ENCODE measurements at regions not wholly inside any gene's neighbourhood (a gene's known extent, or its start where the extent isn't known, plus 50 kb on each side); places are given as distances from the start of the nearest gene placed in this dataset.

DNA sequence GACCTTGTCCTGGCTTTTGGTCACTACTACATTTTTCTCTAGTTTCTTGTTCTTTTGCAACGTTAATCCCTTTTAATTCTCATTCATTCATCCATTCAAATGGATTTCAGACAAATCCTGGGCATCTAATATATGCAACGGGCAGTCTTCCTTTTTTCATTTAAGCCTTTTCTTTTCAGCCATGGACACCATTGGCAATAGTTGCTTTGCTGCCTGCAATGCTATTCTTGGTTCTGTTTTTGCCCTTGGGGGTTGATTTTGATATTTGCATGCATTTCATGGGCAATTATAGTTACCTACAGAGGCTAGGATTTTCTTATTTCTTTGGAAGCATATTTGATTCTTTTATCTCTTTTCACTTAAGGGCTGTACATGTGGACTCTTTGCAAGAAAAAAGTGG lies 180.5 kb upstream of the ARX start:
- H3K36me3 ChIP-seq (replicated peaks in 1 of 2; ENCODE audit: control insufficient read depth in 2 of 2, insufficient read depth in 2 of 2, low read length in 2 of 2), result no peaks in the 10 kb centered on the region
- no peak overlapping the region for H3K4me3 ChIP-seq (ENCODE audit: low read length in 2 of 2)
- H2AFZ ChIP-seq (ENCODE audit: low read length), result no peak overlapping the region
- no peaks in the 10 kb centered on the region for H3K79me1 ChIP-seq (ENCODE audit: low read depth, low read length)
- no peak overlapping the region for H2BK5ac ChIP-seq (ENCODE audit: low read length)
- H2AK5ac ChIP-seq (ENCODE audit: low read depth, low read length), result no peak overlapping the region
- H3K9me3 ChIP-seq (replicated peaks in 1 of 2; ENCODE audit: control insufficient read depth in 2 of 2, insufficient read depth in 1 of 2, low read depth in 1 of 2, low read length in 2 of 2), result no peaks in the 10 kb centered on the region
- DNase-seq (ENCODE audit: low spot score), result no peak
- no peak overlapping the region for H3K27ac ChIP-seq (replicated peaks; ENCODE audit: low read length)
- no peaks in the 10 kb centered on the region for H3K4me1 ChIP-seq (ENCODE audit: control insufficient read depth in 2 of 2, insufficient read depth in 1 of 2, low read depth in 1 of 2, low read length in 2 of 2)
- no peak overlapping the region for H2BK12ac ChIP-seq (ENCODE audit: low read length)
- H3K4ac ChIP-seq (ENCODE audit: low read length), result no peak overlapping the region
- H3K27me3 ChIP-seq (ENCODE audit: control insufficient read depth in 3 of 3, insufficient read depth in 3 of 3, low read depth in 1 of 3, low read length in 3 of 3), result no peaks in the 10 kb centered on the region
- no peak overlapping the region for H3K14ac ChIP-seq (ENCODE audit: low read length)
- no peak overlapping the region for H3K4me2 ChIP-seq (ENCODE audit: insufficient read depth, low read length, poor library complexity, severe bottlenecking)
- H2BK120ac ChIP-seq (ENCODE audit: low read depth, low read length), result no peak overlapping the region
- no peak overlapping the region for H3K9ac ChIP-seq (ENCODE audit: low read depth, low read length, poor library complexity)
- H3K23ac ChIP-seq (ENCODE audit: low read depth, low read length, poor library complexity), result no peak overlapping the region
- WGBS, 2 donors (ENCODE audit: extremely low coverage in 2 of 2, insufficient read length in 2 of 2, insufficient replicate concordance in 1 of 2), result no CpG with 5 or more reads among the region's 2 CpGs
- no peak overlapping the region for H3K18ac ChIP-seq (ENCODE audit: low read length)
- no peak overlapping the region for H4K91ac ChIP-seq (ENCODE audit: low read depth, low read length, poor library complexity)
- no peak overlapping the region for H2BK15ac ChIP-seq (ENCODE audit: low read length)
- H4K8ac ChIP-seq (ENCODE audit: low read depth, low read length), result no peak overlapping the region

DNA sequence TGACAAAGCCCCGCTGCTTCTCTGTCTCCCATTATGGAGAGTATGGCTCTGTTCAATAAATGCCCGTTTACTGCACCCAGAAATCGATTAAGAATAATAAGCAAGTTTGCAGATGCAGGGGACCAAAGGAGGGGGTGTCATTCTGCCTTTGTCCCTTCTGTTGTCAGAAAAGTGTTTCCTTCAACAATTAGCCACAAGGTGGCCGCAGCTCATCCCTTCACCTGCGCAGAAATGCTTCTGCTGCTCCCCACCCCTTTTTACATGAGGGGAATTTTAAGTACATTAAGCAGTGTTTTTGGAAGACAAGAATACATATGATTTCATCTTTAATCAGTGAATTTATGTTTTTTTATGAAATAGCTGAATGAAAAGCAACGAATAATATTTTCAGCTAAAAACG lies 175.6 kb upstream of the ARX start:
- Histone ChIP-seq H3K27ac (replicated peaks; ENCODE audit: low read length) (no peak overlapping the region), H3K4me3 (ENCODE audit: low read length in 2 of 2) (no peak overlapping the region), H2AFZ (ENCODE audit: low read length) (no peak overlapping the region), H4K8ac (ENCODE audit: low read depth, low read length) (no peak overlapping the region), H3K4ac (ENCODE audit: low read length) (no peak overlapping the region), H3K4me1 (ENCODE audit: control insufficient read depth in 2 of 2, insufficient read depth in 1 of 2, low read depth in 1 of 2, low read length in 2 of 2) (no peaks in the 10 kb centered on the region), H3K36me3 (replicated peaks in 1 of 2; ENCODE audit: control insufficient read depth in 2 of 2, insufficient read depth in 2 of 2, low read length in 2 of 2) (no peaks in the 10 kb centered on the region), H2AK5ac (ENCODE audit: low read depth, low read length) (no peak overlapping the region), H3K23ac (ENCODE audit: low read depth, low read length, poor library complexity) (no peak overlapping the region), H2BK120ac (ENCODE audit: low read depth, low read length) (no peak overlapping the region), H3K9me3 (replicated peaks in 1 of 2; ENCODE audit: control insufficient read depth in 2 of 2, insufficient read depth in 1 of 2, low read depth in 1 of 2, low read length in 2 of 2) (no peaks in the 10 kb centered on the region), H2BK12ac (ENCODE audit: low read length) (no peak overlapping the region), H3K4me2 (ENCODE audit: insufficient read depth, low read length, poor library complexity, severe bottlenecking) (no peak overlapping the region), H4K91ac (ENCODE audit: low read depth, low read length, poor library complexity) (no peak overlapping the region), H3K9ac (ENCODE audit: low read depth, low read length, poor library complexity) (no peak overlapping the region), H3K27me3 (ENCODE audit: control insufficient read depth in 3 of 3, insufficient read depth in 3 of 3, low read depth in 1 of 3, low read length in 3 of 3) (no peaks in the 10 kb centered on the region), H2BK15ac (ENCODE audit: low read length) (no peak overlapping the region), H3K14ac (ENCODE audit: low read length) (no peak overlapping the region), H3K18ac (ENCODE audit: low read length) (no peak overlapping the region), H2BK5ac (ENCODE audit: low read length) (no peak overlapping the region), H3K79me1 (ENCODE audit: low read depth, low read length) (no peaks in the 10 kb centered on the region)
- no peak for DNase-seq (ENCODE audit: low spot score)
- no CpG with 5 or more reads among the region's 7 CpGs for WGBS, 2 donors (ENCODE audit: extremely low coverage in 2 of 2, insufficient read length in 2 of 2, insufficient replicate concordance in 1 of 2)

DNA sequence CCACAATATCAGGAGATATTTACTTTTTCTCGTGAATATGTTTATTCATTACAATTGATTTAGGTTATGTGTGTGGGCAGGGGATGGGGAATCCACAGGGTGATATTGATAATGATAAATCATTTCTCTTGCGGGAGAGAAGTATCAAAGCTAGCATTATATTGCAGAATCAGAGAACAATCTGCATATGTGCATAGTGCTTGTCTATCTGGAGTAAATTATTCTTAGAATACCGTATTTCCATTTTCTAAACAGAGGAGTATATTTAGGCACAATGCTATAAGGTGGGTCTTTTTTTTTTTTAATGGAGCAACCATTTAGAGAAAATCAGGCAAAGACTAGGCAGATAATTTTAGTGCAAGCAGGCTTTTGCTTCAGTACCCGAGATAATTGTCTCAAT lies 166.0 kb upstream of the ARX start:
- Histone ChIP-seq H4K8ac (ENCODE audit: low read depth, low read length) (no peak overlapping the region), H3K36me3 (replicated peaks in 1 of 2; ENCODE audit: control insufficient read depth in 2 of 2, insufficient read depth in 2 of 2, low read length in 2 of 2) (no peaks in the 10 kb centered on the region), H2BK12ac (ENCODE audit: low read length) (no peak overlapping the region), H3K18ac (ENCODE audit: low read length) (no peak overlapping the region), H3K27me3 (ENCODE audit: control insufficient read depth in 3 of 3, insufficient read depth in 3 of 3, low read depth in 1 of 3, low read length in 3 of 3) (no peaks in the 10 kb centered on the region), H2AK5ac (ENCODE audit: low read depth, low read length) (no peak overlapping the region), H2AFZ (ENCODE audit: low read length) (no peak overlapping the region), H2BK5ac (ENCODE audit: low read length) (no peak overlapping the region), H3K4me2 (ENCODE audit: insufficient read depth, low read length, poor library complexity, severe bottlenecking) (no peak overlapping the region), H3K9me3 (replicated peaks in 1 of 2; ENCODE audit: control insufficient read depth in 2 of 2, insufficient read depth in 1 of 2, low read depth in 1 of 2, low read length in 2 of 2) (no peaks in the 10 kb centered on the region), H3K4me1 (ENCODE audit: control insufficient read depth in 2 of 2, insufficient read depth in 1 of 2, low read depth in 1 of 2, low read length in 2 of 2) (no peaks in the 10 kb centered on the region), H3K79me1 (ENCODE audit: low read depth, low read length) (no peaks in the 10 kb centered on the region), H3K4ac (ENCODE audit: low read length) (no peak overlapping the region), H2BK120ac (ENCODE audit: low read depth, low read length) (no peak overlapping the region), H3K27ac (replicated peaks; ENCODE audit: low read length) (no peak overlapping the region), H3K14ac (ENCODE audit: low read length) (no peak overlapping the region), H2BK15ac (ENCODE audit: low read length) (no peak overlapping the region), H3K9ac (ENCODE audit: low read depth, low read length, poor library complexity) (no peak overlapping the region), H3K23ac (ENCODE audit: low read depth, low read length, poor library complexity) (no peak overlapping the region), H4K91ac (ENCODE audit: low read depth, low read length, poor library complexity) (no peak overlapping the region), H3K4me3 (ENCODE audit: low read length in 2 of 2) (no peak overlapping the region)
- DNase-seq (ENCODE audit: low spot score), result no peak
- no CpG with 5 or more reads among the region's 4 CpGs for WGBS, 2 donors (ENCODE audit: extremely low coverage in 2 of 2, insufficient read length in 2 of 2, insufficient replicate concordance in 1 of 2)

DNA sequence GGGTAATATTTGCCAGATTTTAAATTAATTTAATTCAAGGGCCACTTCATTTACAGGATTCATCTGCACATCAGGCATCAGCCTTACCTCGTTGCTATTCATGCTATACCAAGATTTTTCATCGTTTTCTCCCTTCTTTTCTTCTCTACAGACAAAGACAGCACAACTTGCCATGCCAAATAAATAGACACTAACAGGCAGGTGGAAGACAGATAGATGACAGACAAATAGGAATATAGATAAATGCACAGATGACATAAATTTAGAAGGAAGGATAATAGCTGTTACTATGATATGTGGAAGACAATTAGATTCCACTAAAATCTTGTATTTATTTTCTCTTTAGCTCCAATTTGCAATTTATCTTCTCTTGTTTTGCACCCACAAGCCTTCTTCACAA lies 164.5 kb upstream of the ARX start:
- H3K4ac ChIP-seq (ENCODE audit: low read length), result no peak overlapping the region

More for the DNA sequence above, 164.5 kb upstream of the ARX start:
- H3K4me2 ChIP-seq (ENCODE audit: insufficient read depth, low read length, poor library complexity, severe bottlenecking), result no peak overlapping the region
- no peak overlapping the region for H2BK120ac ChIP-seq (ENCODE audit: low read depth, low read length)
- H4K8ac ChIP-seq (ENCODE audit: low read depth, low read length), result no peak overlapping the region
- H2AK5ac ChIP-seq (ENCODE audit: low read depth, low read length), result no peak overlapping the region
- H2BK5ac ChIP-seq (ENCODE audit: low read length), result no peak overlapping the region
- no peak overlapping the region for H4K91ac ChIP-seq (ENCODE audit: low read depth, low read length, poor library complexity)
- no peak overlapping the region for H3K9ac ChIP-seq (ENCODE audit: low read depth, low read length, poor library complexity)
- WGBS, 2 donors (ENCODE audit: extremely low coverage in 2 of 2, insufficient read length in 2 of 2, insufficient replicate concordance in 1 of 2), result no CpG with 5 or more reads among the region's 2 CpGs
- H3K9me3 ChIP-seq (replicated peaks in 1 of 2; ENCODE audit: control insufficient read depth in 2 of 2, insufficient read depth in 1 of 2, low read depth in 1 of 2, low read length in 2 of 2), result no peaks in the 10 kb centered on the region
- H3K4me3 ChIP-seq (ENCODE audit: low read length in 2 of 2), result no peak overlapping the region
- no peak overlapping the region for H2BK12ac ChIP-seq (ENCODE audit: low read length)
- H3K23ac ChIP-seq (ENCODE audit: low read depth, low read length, poor library complexity), result no peak overlapping the region
- H3K4me1 ChIP-seq (ENCODE audit: control insufficient read depth in 2 of 2, insufficient read depth in 1 of 2, low read depth in 1 of 2, low read length in 2 of 2), result no peaks in the 10 kb centered on the region
- no peak overlapping the region for H3K18ac ChIP-seq (ENCODE audit: low read length)
- no peak overlapping the region for H3K14ac ChIP-seq (ENCODE audit: low read length)
- H3K27me3 ChIP-seq (ENCODE audit: control insufficient read depth in 3 of 3, insufficient read depth in 3 of 3, low read depth in 1 of 3, low read length in 3 of 3), result no peaks in the 10 kb centered on the region
- H2AFZ ChIP-seq (ENCODE audit: low read length), result no peak overlapping the region
- no peak for DNase-seq (ENCODE audit: low spot score)
- H2BK15ac ChIP-seq (ENCODE audit: low read length), result no peak overlapping the region
- H3K36me3 ChIP-seq (replicated peaks in 1 of 2; ENCODE audit: control insufficient read depth in 2 of 2, insufficient read depth in 2 of 2, low read length in 2 of 2), result no peaks in the 10 kb centered on the region
- no peaks in the 10 kb centered on the region for H3K79me1 ChIP-seq (ENCODE audit: low read depth, low read length)
- no peak overlapping the region for H3K27ac ChIP-seq (replicated peaks; ENCODE audit: low read length)
